Uterus (tissue), 2 donors: ENCODE measurements at regions not wholly inside any gene's neighbourhood (a gene's known extent, or its start where the extent isn't known, plus 50 kb on each side); places are given as distances from the start of the nearest gene placed in this dataset.

Source experiments
- POLR2A ChIP-seq, 2 donors: fragments of 450-650 bp; IDR thresholded peaks; one replicate each; pipeline ENCODE4 v1.6.1; 2016; ENCODE audit warnings: antibody characterized with exemption in 2 of 2, mild to moderate bottlenecking in 1 of 2, moderate library complexity in 1 of 2
- TF ChIP-seq, protein P1 (sequence below), 4 experiments: fragments of 200-600 bp in 2 of 4; fragments of 450-650 bp in 2 of 4; sonication (generic) in 2 of 4; IDR thresholded peaks; one replicate each; pipeline ENCODE4 v1.5.1; 2016 to 2019; ENCODE audit warnings: antibody characterized with exemption in 4 of 4, mild to moderate bottlenecking in 2 of 4, moderate library complexity in 1 of 4

DNA sequence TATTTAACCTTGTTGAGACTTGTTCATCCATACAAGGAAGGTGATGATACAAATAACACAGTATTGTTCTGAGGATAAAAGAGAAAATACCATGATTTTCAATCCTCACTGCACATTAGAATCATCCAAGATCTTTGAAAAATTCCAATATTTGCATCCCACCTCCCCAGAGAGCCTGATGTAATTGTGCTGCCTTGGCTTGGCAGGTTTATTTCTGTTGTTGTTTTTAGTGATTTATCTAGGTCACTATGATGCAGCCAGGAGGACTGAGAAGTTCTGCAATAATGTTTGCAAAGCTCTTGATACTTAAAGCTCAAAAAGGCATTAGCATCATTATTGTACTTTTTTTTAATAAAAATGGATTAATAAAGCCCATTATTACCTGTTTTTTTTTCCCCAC, 67.0 kb upstream of the NMUR2 start:
- TF ChIP-seq, protein P1, sequence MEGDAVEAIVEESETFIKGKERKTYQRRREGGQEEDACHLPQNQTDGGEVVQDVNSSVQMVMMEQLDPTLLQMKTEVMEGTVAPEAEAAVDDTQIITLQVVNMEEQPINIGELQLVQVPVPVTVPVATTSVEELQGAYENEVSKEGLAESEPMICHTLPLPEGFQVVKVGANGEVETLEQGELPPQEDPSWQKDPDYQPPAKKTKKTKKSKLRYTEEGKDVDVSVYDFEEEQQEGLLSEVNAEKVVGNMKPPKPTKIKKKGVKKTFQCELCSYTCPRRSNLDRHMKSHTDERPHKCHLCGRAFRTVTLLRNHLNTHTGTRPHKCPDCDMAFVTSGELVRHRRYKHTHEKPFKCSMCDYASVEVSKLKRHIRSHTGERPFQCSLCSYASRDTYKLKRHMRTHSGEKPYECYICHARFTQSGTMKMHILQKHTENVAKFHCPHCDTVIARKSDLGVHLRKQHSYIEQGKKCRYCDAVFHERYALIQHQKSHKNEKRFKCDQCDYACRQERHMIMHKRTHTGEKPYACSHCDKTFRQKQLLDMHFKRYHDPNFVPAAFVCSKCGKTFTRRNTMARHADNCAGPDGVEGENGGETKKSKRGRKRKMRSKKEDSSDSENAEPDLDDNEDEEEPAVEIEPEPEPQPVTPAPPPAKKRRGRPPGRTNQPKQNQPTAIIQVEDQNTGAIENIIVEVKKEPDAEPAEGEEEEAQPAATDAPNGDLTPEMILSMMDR (IDR thresholded peaks at IDR 0.05), result no peak
- TF ChIP-seq POLR2A (IDR thresholded peaks at IDR 0.05), result no peak
